AG04450 (cell line): ENCODE measurements at regions not wholly inside any gene's neighbourhood (a gene's known extent, or its start where the extent isn't known, plus 50 kb on each side); places are given as distances from the start of the nearest gene placed in this dataset.
A peak's percentile ranks its signal among the peaks of the same experiment; 100 is the strongest.

ENCODE experiments used
- CTCF ChIA-PET: fragments of 300-600, 350-600 bp; formaldehyde crosslinking; extraction: SDS; loops from one replicate; lab custom pipeline; 2022; ENCODE audit warnings: antibody characterized with exemption, inconsistent platforms; lab: Charles Lee
- POLR2A ChIA-PET: fragments of 350-600 bp; formaldehyde crosslinking; extraction: SDS; loops from one replicate; lab custom pipeline; 2021; ENCODE audit warnings: antibody characterized with exemption, inconsistent platforms; lab: Yijun Ruan, JAX
- DNase-seq: peaks from one replicate; pipeline ENCODE4 v3.0.0-alpha.2; 2011; ENCODE audit warnings: low read depth, low spot score
- H3K27ac ChIP-seq: one replicate; pipeline ENCODE4 v1.5.1; 2012; ENCODE audit warnings: low read depth, low read length, control low read depth
- H3K27me3 ChIP-seq: one replicate; pipeline ENCODE4 v1.6.0; 2012; ENCODE audit warnings: low read length; ENCODE audit not compliant: control insufficient read depth, insufficient read depth
- H3K4me3 ChIP-seq: 2 replicates; pipeline ENCODE4 v1.5.1; 2011; ENCODE audit warnings: mild to moderate bottlenecking, low read depth, low read length, control low read depth
- H3K9me3 ChIP-seq: 2 replicates; pipeline ENCODE4 v1.5.1; 2012; ENCODE audit warnings: low read length; ENCODE audit not compliant: control insufficient read depth, insufficient read depth
- CTCF ChIP-seq: IDR thresholded peaks from 2 replicates; pipeline ENCODE4 v1.5.1; 2011; ENCODE audit warnings: low read depth, low read length, control low read depth, inconsistent platforms

GRCh38 chr9:109624896-109625295 is 126.8 kb upstream of the PTPN3 start:
- CTCF ChIA-PET: no interaction called here
- POLR2A ChIA-PET: no interaction called here
- no peak for DNase-seq
- H3K27me3 ChIP-seq: peaks cover 14% of the 10 kb centered on the region
- no peak overlapping the region for H3K4me3 ChIP-seq
- no peak overlapping the region for H3K27ac ChIP-seq
- TF ChIP-seq CTCF: no peak
- H3K9me3 ChIP-seq: no peaks in the 10 kb centered on the region

- H3K27me3 ChIP-seq: peaks cover 10% of the 10 kb centered on the region
Observed at GRCh38 chr9:109627042-109627441, 128.9 kb upstream of the PTPN3 start.

GRCh38 chr9:109629615-109630014 is 131.5 kb upstream of the PTPN3 start:
- Histone ChIP-seq H3K4me3 (no peak overlapping the region), H3K27ac (no peak overlapping the region), H3K27me3 (peaks cover 14% of the 10 kb centered on the region), H3K9me3 (no peaks in the 10 kb centered on the region)
- CTCF ChIA-PET: no interaction called here
- no peak for DNase-seq
- no peak for TF ChIP-seq CTCF
- POLR2A ChIA-PET: no interaction called here

More at GRCh38 chr9:109627042-109627441, 128.9 kb upstream of the PTPN3 start:
- no peaks in the 10 kb centered on the region for H3K9me3 ChIP-seq
- CTCF ChIA-PET: no interaction called here
- H3K4me3 ChIP-seq: no peak overlapping the region
- POLR2A ChIA-PET: no interaction called here
- DNase-seq: no peak
- TF ChIP-seq CTCF: no peak
- no peak overlapping the region for H3K27ac ChIP-seq

- no peak overlapping the region for H3K4me3 ChIP-seq
- CTCF ChIA-PET: no interaction called here
- H3K9me3 ChIP-seq: no peaks in the 10 kb centered on the region
- no peak for TF ChIP-seq CTCF
- peaks cover 13% of the 10 kb centered on the region for H3K27me3 ChIP-seq
- POLR2A ChIA-PET: no interaction called here
- no peak overlapping the region for H3K27ac ChIP-seq
- no peak for DNase-seq
Observed at GRCh38 chr9:109632817-109633216, 134.7 kb upstream of the PTPN3 start.

GRCh38 chr9:109639674-109640579 is 140.1 kb upstream of the PALM2AKAP2 start:
- peak; percentile 8; the same call in 1 of the 2 replicates for TF ChIP-seq CTCF
- H3K27me3 ChIP-seq: peaks cover 62% of the 10 kb centered on the region
- H3K9me3 ChIP-seq: no peaks in the 10 kb centered on the region; the same call in 1 of the 2 replicates
- ChIA-PET POLR2A (no interaction called here), CTCF (interaction anchor here (0.6 kb wide), 1 partner anchor 114 kb away, joined by 3 read pairs; no protein-coding TSS in a partner anchor)
- H3K27ac ChIP-seq: no peak overlapping the region
- no peak for DNase-seq
- H3K4me3 ChIP-seq: peak overlapping the region; percentile 48
